Naive thymus-derived CD8-positive, alpha-beta T cell (primary cell): ENCODE measurements at regions not wholly inside any gene's neighbourhood (a gene's known extent, or its start where the extent isn't known, plus 50 kb on each side); places are given as distances from the start of the nearest gene placed in this dataset.
A peak's percentile ranks its signal among the peaks of the same experiment; 100 is the strongest.
"Not testable (repeated sequence)": the region's sequence is repeated elsewhere in the genome, so short reads cannot be mapped to it uniquely, and the experiment has no call there.

Source experiments
- ATAC-seq, 2 donors: fragments of 150-1000 bp; cut with Tn5 transposase in 1 of 2; sonication (Bioruptor Pico), chemical (Tn5 transposase) in 1 of 2; 1 replicate in 1 of 2; 2 replicates in 1 of 2; pipeline ENCODE4 v1.10.0; 2021; ENCODE audit warnings: mild to moderate bottlenecking in 2 of 2, moderate library complexity in 2 of 2
- POLR2A ChIA-PET: fragments of 350-600 bp; sonication (Branson Sonifier 250); formaldehyde crosslinking; loops from one replicate; lab custom pipeline; 2021; ENCODE audit warnings: antibody characterized with exemption; lab: Charles Lee
- DNase-seq, 10 donors: peaks; one replicate each; pipeline versions ENCODE4 v3.0.0 to v3.0.0-alpha.2; 2020 to 2022
- H3K27ac Mint-ChIP-seq, 10 donors: one replicate each; pipeline ENCODE4 v1.8.0; 2020 to 2022; ENCODE audit warnings: mild to moderate bottlenecking in 10 of 10, mixed read lengths in 10 of 10, moderate library complexity in 4 of 10, inconsistent platforms in 1 of 10
- H3K27me3 Mint-ChIP-seq, 5 donors: one replicate each; pipeline ENCODE4 v1.8.0; 2021 to 2022; ENCODE audit warnings: mixed read lengths in 5 of 5
- H3K36me3 Mint-ChIP-seq, 3 donors: one replicate each; pipeline ENCODE4 v1.8.0; 2020 to 2022; ENCODE audit warnings: mixed read lengths in 3 of 3, mild to moderate bottlenecking in 2 of 3, inconsistent platforms in 1 of 3
- H3K4me1 Mint-ChIP-seq, 4 donors: one replicate each; pipeline ENCODE4 v1.8.0; 2021 to 2022; ENCODE audit warnings: mixed read lengths in 4 of 4
- H3K4me3 Mint-ChIP-seq, 10 donors: one replicate each; pipeline ENCODE4 v1.8.0; 2020 to 2022; ENCODE audit warnings: mild to moderate bottlenecking in 10 of 10, mixed read lengths in 10 of 10, moderate library complexity in 6 of 10, inconsistent platforms in 1 of 10
- H3K9me3 Mint-ChIP-seq, 9 donors: one replicate each; pipeline ENCODE4 v1.8.0; 2020 to 2022; ENCODE audit warnings: mixed read lengths in 9 of 9, mild to moderate bottlenecking in 3 of 9, inconsistent platforms in 1 of 9, moderate library complexity in 1 of 9

- ATAC-seq (no peak), DNase-seq (no peak)
- Mint-ChIP-seq H3K4me1 (no peaks in the 10 kb centered on the region), H3K36me3 (no peaks in the 10 kb centered on the region), H3K9me3 (peaks cover 0 to 8% (median 0%) of the 10 kb centered on the region in 9 donors), H3K27me3 (peaks cover 8 to 28% (median 16%) of the 10 kb centered on the region in 5 donors), H3K4me3 (no peak overlapping the region), H3K27ac (no peak overlapping the region)
- POLR2A ChIA-PET = no interaction called here
Observed at GRCh38 chr10:118900617-118901016, 128.9 kb upstream of the NANOS1 start.

- no peak overlapping the region for H3K4me3 Mint-ChIP-seq
- POLR2A ChIA-PET = no interaction called here
- peaks cover 0 to 5% (median 0%) of the 10 kb centered on the region in 9 donors for H3K9me3 Mint-ChIP-seq
Observed at GRCh38 chr10:118901380-118901779, 128.1 kb upstream of the NANOS1 start.

DNA sequence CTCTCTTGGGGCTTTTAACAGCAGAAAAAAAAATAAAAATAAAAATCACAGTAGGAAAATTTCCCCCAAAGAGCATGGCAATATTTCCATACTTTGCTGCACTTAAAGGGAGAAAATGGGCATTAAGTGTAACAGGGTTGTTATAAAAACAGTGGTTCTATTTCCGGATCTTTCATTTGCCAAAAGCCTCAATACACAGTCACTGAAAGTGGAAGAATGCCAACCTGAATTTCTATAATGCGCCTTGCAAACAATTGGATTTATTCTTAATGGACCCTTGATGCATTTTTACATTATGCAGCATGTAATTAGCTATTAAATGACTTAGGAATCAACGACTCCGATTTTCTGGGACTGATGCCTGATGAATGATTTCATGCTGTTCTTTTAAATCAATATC, 127.6 kb upstream of the NANOS1 start:
- ATAC-seq = no peak
- no peak for DNase-seq
- Mint-ChIP-seq H3K27ac (no peak overlapping the region), H3K4me1 (no peaks in the 10 kb centered on the region), H3K27me3 (peaks cover 8 to 28% (median 16%) of the 10 kb centered on the region in 5 donors), H3K9me3 (peaks cover 0 to 5% (median 0%) of the 10 kb centered on the region in 9 donors), H3K4me3 (no peak overlapping the region), H3K36me3 (no peaks in the 10 kb centered on the region)
- POLR2A ChIA-PET = no interaction called here

More at GRCh38 chr10:118901380-118901779, 128.1 kb upstream of the NANOS1 start:
- Mint-ChIP-seq H3K36me3 (no peaks in the 10 kb centered on the region), H3K4me1 (no peaks in the 10 kb centered on the region), H3K27me3 (peaks cover 8 to 28% (median 16%) of the 10 kb centered on the region in 5 donors), H3K27ac (no peak overlapping the region)
- ATAC-seq (no peak), DNase-seq (no peak)

DNA sequence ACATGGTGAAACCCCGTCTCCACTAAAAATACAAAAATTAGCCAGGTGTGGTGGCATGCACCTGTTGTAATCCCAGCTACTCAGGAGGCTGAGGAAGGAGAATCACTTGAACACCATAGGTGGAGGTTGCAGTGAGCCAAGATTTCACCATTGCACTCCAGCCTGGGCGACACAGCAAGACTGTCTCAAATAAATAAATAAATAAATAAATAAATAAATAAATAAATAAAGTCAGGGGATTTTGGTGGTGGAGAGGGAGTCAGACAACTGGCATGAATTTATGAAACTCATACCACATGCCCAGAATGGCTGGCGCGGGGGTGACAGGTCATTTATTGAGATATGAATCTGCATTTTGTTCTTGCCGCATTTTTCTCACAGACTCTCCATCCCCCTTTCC, 126.9 kb upstream of the NANOS1 start:
- H3K27ac Mint-ChIP-seq, H3K4me3 Mint-ChIP-seq, DNase-seq, ATAC-seq, H3K9me3 Mint-ChIP-seq, POLR2A ChIA-PET, H3K36me3 Mint-ChIP-seq, H3K4me1 Mint-ChIP-seq: not testable (repeated sequence)
- H3K27me3 Mint-ChIP-seq = peaks cover 8 to 28% (median 16%) of the 10 kb centered on the region in 5 donors

DNA sequence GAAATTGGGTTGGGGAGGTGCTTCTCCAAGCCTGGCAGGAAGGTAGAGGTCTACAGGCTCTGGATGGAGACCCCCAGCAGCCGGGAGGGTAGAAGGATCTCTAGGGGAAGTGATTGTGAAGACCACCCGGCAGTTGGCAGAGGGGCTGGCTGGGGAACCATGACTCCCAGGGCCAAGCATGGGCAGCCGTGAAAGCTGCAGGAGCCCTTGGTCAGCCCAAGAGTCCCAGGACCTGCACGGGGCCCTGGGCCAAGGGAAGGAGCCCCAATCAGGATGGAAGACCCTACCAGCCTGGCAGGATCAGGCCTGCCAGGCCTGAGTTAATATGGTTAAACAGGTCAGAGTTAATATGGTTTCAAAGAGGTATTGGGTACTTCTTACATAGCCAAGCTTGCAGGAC, 126.3 kb upstream of the NANOS1 start:
- no peaks in the 10 kb centered on the region for H3K4me1 Mint-ChIP-seq
- no peak overlapping the region for H3K27ac Mint-ChIP-seq
- peaks cover 8 to 28% (median 16%) of the 10 kb centered on the region in 5 donors for H3K27me3 Mint-ChIP-seq
- no peaks in the 10 kb centered on the region for H3K36me3 Mint-ChIP-seq
- POLR2A ChIA-PET = no interaction called here
- no peak for DNase-seq
- H3K9me3 Mint-ChIP-seq = peaks cover 0 to 5% (median 0%) of the 10 kb centered on the region in 9 donors
- H3K4me3 Mint-ChIP-seq = no peak overlapping the region
- no peak for ATAC-seq

GRCh38 chr10:118903691-118904090, 125.8 kb upstream of the NANOS1 start:
- H3K27ac Mint-ChIP-seq = no peak overlapping the region
- POLR2A ChIA-PET = no interaction called here
- H3K4me1 Mint-ChIP-seq = no peaks in the 10 kb centered on the region
- no peak for ATAC-seq
- H3K9me3 Mint-ChIP-seq = peaks cover 0 to 5% (median 0%) of the 10 kb centered on the region in 9 donors
- no peaks in the 10 kb centered on the region for H3K36me3 Mint-ChIP-seq
- no peak overlapping the region for H3K4me3 Mint-ChIP-seq
- no peak for DNase-seq
- peaks cover 8 to 28% (median 16%) of the 10 kb centered on the region in 5 donors for H3K27me3 Mint-ChIP-seq

- POLR2A ChIA-PET = no interaction called here
- ATAC-seq (no peak), DNase-seq (no peak)
- Mint-ChIP-seq H3K27me3 (peaks cover 8 to 28% (median 16%) of the 10 kb centered on the region in 5 donors), H3K4me3 (no peak overlapping the region), H3K9me3 (peaks cover 0 to 5% (median 0%) of the 10 kb centered on the region in 9 donors), H3K27ac (no peak overlapping the region), H3K36me3 (no peaks in the 10 kb centered on the region), H3K4me1 (no peaks in the 10 kb centered on the region)
Observed at GRCh38 chr10:118904286-118904685, 125.2 kb upstream of the NANOS1 start.

DNA sequence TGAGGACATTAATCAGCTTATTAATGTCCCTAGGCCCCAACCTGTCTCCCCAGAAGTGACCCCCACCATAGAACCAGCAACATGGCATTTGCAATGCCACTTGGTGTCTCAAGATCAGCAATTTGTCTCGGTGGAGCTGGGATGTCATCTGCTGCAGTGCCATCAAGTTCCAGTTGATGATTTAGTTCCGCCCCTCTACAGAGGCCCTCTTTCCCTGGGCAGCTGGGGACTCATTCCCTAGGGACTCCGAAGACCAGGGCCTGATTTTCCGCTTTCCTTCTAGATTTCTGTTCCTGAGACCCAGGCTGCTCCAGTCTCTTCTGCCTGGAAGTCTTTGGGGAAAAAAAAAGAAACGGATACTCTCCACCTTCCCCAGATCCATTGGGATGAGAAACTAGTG, 122.5 kb upstream of the NANOS1 start:
- H3K27ac Mint-ChIP-seq = no peak overlapping the region
- no peaks in the 10 kb centered on the region for H3K4me1 Mint-ChIP-seq
- ATAC-seq = no peak
- peaks cover 5 to 28% (median 17%) of the 10 kb centered on the region in 5 donors for H3K27me3 Mint-ChIP-seq
- no peaks in the 10 kb centered on the region for H3K9me3 Mint-ChIP-seq
- H3K4me3 Mint-ChIP-seq = no peak overlapping the region
- no peaks in the 10 kb centered on the region for H3K36me3 Mint-ChIP-seq
- POLR2A ChIA-PET = no interaction called here
- DNase-seq = no peak

- Mint-ChIP-seq H3K27me3 (peaks cover 2 to 29% (median 17%) of the 10 kb centered on the region in 5 donors), H3K36me3 (no peaks in the 10 kb centered on the region), H3K4me1 (no peaks in the 10 kb centered on the region), H3K27ac (no peak overlapping the region), H3K4me3 (no peak overlapping the region), H3K9me3 (no peaks in the 10 kb centered on the region)
- POLR2A ChIA-PET = no interaction called here
- no peak for DNase-seq
- ATAC-seq = no peak
Observed at GRCh38 chr10:118908557-118909256, 120.8 kb upstream of the NANOS1 start.

GRCh38 chr10:118910702-118911101, 118.8 kb upstream of the NANOS1 start:
- Mint-ChIP-seq H3K4me3 (no peak overlapping the region), H3K4me1 (no peaks in the 10 kb centered on the region), H3K27ac (no peak overlapping the region), H3K9me3 (no peaks in the 10 kb centered on the region), H3K36me3 (no peaks in the 10 kb centered on the region), H3K27me3 (peaks cover 0 to 20% (median 10%) of the 10 kb centered on the region in 5 donors)
- POLR2A ChIA-PET = no interaction called here
- ATAC-seq (no peak), DNase-seq (no peak)

DNA sequence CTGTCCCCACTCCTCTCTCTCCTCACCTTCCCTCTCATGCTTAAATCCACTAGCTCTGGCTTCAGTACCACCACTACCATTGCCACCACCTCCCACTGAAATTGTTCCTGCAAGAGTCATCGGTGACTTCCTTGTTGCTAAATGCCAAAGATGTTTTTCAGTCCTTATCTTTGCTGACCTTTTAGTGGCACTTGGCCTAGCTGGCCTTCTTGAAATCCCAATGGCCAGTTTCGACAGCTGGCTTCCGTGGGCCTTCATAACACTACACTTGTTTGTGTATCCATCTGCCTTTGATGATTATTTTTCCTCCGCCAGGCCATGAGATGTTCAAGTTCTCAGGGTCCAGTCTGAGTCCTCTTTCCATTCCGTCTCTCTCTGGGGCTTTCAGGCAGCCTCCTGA, 118.2 kb upstream of the NANOS1 start:
- peaks cover 0 to 20% (median 8%) of the 10 kb centered on the region in 5 donors for H3K27me3 Mint-ChIP-seq
- DNase-seq = no peak
- POLR2A ChIA-PET = no interaction called here
- H3K9me3 Mint-ChIP-seq = no peaks in the 10 kb centered on the region
- no peak for ATAC-seq
- H3K4me1 Mint-ChIP-seq = no peaks in the 10 kb centered on the region
- H3K36me3 Mint-ChIP-seq = no peaks in the 10 kb centered on the region
- peak overlapping the region in 1 of 10 donors; percentile 67 for H3K27ac Mint-ChIP-seq
- no peak overlapping the region for H3K4me3 Mint-ChIP-seq

DNA sequence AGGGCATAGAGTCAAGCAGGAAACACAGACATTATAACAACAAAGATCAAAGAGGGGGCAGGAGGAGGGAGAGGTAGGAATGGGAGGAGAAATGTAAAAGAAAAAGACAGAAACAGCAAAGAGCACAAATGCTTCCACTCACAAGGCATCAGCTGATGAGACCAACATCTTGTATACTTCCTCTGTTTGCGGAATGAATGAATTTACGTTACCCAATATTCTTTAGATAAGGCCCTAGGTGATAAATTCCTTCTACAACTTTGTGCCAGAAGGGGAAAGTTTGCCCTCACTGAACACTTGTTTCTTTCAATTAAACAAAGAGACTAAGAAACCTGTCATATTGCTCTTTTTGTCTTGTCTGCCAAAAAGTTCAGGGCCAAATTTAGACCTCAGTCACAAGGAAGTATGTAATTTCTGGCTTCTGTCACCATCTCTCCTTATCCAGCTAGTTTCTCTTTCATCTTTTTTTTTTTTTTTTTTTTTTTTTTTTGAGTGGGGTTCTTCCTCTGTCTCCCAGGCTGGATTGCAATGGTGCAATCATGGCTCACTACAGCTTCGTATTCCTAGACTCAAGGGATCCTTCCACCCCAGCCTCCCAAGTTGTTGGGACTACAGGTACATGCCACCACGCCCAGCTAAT, 116.4 kb upstream of the NANOS1 start:
- Mint-ChIP-seq H3K9me3 (no peaks in the 10 kb centered on the region), H3K27me3 (peaks cover 0 to 20% (median 7%) of the 10 kb centered on the region in 5 donors), H3K27ac (no peak overlapping the region), H3K4me1 (no peaks in the 10 kb centered on the region), H3K4me3 (no peak overlapping the region), H3K36me3 (no peaks in the 10 kb centered on the region)
- POLR2A ChIA-PET = no interaction called here
- no peak for DNase-seq
- ATAC-seq = no peak

GRCh38 chr10:118913825-118914224, 115.7 kb upstream of the NANOS1 start:
- H3K36me3 Mint-ChIP-seq = no peaks in the 10 kb centered on the region
- DNase-seq = no peak
- H3K27ac Mint-ChIP-seq = peak overlapping the region in 1 of 10 donors; percentile 26
- no peak overlapping the region for H3K4me3 Mint-ChIP-seq
- ATAC-seq = no peak
- H3K4me1 Mint-ChIP-seq = no peaks in the 10 kb centered on the region
- peaks cover 0 to 20% (median 7%) of the 10 kb centered on the region in 5 donors for H3K27me3 Mint-ChIP-seq
- H3K9me3 Mint-ChIP-seq = no peaks in the 10 kb centered on the region
- POLR2A ChIA-PET = no interaction called here
